AG04449 (cell line): ENCODE measurements at regions not wholly inside any gene's neighbourhood (a gene's known extent, or its start where the extent isn't known, plus 50 kb on each side); places are given as distances from the start of the nearest gene placed in this dataset.

Experiments
- CTCF ChIA-PET: fragments of 350-600 bp; formaldehyde crosslinking; extraction: SDS; loops from one replicate; lab custom pipeline; 2021; ENCODE audit warnings: antibody characterized with exemption; lab: Yijun Ruan, JAX
- POLR2A ChIA-PET: fragments of 400-600, 350-600 bp; formaldehyde crosslinking; extraction: SDS; loops from one replicate; lab custom pipeline; 2020; ENCODE audit warnings: antibody characterized with exemption, inconsistent platforms; lab: Yijun Ruan, JAX
- DNase-seq: peaks from one replicate; pipeline ENCODE4 v3.0.0-alpha.2; 2010; ENCODE audit warnings: low read depth, low spot score
- H3K4me3 ChIP-seq: 2 replicates; pipeline ENCODE4 v1.5.1; 2011; ENCODE audit warnings: low read depth, mild to moderate bottlenecking, control low read depth, low read length
- TF ChIP-seq, protein P1 (sequence below): IDR thresholded peaks from one replicate; pipeline ENCODE4 v1.5.1; 2011; ENCODE audit warnings: mild to moderate bottlenecking, moderate library complexity, low read length, control low read depth, inconsistent platforms; ENCODE audit not compliant: insufficient read depth; ENCODE audit errors: missing control alignments

DNA sequence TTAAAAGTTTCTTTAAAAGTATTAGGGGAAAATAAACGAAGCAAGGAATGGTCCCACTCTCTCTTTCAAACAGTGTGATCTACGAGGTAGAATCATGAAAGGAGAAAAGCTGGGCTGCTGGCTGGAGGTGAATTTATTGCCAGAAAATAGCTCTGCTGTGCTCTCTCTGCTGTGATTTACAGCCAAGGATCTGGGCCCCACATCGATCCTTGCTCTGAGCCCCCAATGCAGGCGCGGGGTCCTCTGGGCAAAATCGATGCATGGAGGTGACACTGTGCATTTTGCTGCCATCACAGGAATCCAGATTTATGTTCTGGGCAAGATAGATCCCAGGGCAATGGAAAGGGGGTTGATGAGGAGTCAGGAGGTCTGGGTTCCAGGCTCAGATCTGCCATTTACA, 91.0 kb upstream of the GPR26 start:
- ChIA-PET CTCF (interaction anchor here (1.0 to 1.4 kb wide), 4 partner anchors 392 to 815 kb away, joined by 3 to 5 read pairs (median 4); no protein-coding TSS in a partner anchor), POLR2A (no interaction called here)
- DNase-seq: no peak
- no peak overlapping the region for H3K4me3 ChIP-seq
- TF ChIP-seq, protein P1, sequence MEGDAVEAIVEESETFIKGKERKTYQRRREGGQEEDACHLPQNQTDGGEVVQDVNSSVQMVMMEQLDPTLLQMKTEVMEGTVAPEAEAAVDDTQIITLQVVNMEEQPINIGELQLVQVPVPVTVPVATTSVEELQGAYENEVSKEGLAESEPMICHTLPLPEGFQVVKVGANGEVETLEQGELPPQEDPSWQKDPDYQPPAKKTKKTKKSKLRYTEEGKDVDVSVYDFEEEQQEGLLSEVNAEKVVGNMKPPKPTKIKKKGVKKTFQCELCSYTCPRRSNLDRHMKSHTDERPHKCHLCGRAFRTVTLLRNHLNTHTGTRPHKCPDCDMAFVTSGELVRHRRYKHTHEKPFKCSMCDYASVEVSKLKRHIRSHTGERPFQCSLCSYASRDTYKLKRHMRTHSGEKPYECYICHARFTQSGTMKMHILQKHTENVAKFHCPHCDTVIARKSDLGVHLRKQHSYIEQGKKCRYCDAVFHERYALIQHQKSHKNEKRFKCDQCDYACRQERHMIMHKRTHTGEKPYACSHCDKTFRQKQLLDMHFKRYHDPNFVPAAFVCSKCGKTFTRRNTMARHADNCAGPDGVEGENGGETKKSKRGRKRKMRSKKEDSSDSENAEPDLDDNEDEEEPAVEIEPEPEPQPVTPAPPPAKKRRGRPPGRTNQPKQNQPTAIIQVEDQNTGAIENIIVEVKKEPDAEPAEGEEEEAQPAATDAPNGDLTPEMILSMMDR: no peak

DNA sequence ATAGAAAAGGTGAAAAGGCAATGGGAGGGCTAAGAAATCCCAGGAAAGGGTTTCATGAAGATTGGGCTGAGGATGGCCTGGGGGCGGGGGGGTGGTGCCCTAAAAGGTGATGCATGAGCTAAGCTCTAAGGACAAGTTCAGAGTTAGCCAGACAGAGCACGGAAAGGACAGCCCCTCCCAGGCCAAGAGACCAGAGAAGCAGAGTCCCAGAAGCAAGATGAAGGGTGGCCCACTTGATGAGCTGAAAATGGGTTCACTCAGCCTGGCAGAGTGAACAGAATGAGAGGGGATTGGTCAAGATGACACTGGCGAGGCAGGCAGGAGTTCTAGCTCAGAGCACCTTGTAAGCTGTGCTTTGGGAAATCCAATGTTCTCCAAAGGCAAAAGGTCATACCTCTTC, 89.4 kb upstream of the GPR26 start:
- no peak overlapping the region for H3K4me3 ChIP-seq
- no peak for DNase-seq
- TF ChIP-seq, protein P1: no peak
- ChIA-PET CTCF (interaction anchor here (1.0 to 1.6 kb wide), 2 partner anchors 391 to 813 kb away, joined by 4 to 5 read pairs; no protein-coding TSS in a partner anchor), POLR2A (no interaction called here)

DNA sequence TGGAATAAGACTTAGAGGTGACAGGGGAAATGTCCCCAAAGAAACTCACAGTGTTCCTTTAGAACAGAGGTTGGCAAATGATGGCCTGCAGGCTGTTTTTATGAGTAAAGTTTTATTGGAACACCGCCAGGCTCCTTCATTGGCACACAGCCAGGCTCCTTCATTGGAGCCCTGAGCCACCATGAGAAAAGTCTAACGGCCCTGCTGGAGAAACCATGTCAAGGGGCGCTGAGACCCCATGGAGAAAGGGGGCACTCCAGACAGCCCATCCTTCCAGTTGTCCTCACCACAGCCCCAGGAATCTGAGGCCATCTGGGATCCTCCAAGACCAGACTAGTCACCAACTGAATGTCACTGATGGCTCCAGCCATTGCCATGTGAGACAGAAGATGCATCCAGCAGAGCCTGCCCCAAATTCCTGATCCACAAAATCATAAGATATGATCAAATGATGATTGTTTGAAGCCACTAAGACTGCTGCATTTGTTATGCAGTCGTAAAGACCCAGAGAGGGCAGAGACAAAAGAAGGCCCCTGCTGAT, 88.2 kb upstream of the GPR26 start:
- TF ChIP-seq, protein P1: no peak
- H3K4me3 ChIP-seq: no peak overlapping the region
- ChIA-PET CTCF (interaction anchor here (12.0 kb wide), 1 partner anchor 387 kb away, joined by 311 read pairs; no protein-coding TSS in a partner anchor), POLR2A (no interaction called here)
- no peak for DNase-seq

DNA sequence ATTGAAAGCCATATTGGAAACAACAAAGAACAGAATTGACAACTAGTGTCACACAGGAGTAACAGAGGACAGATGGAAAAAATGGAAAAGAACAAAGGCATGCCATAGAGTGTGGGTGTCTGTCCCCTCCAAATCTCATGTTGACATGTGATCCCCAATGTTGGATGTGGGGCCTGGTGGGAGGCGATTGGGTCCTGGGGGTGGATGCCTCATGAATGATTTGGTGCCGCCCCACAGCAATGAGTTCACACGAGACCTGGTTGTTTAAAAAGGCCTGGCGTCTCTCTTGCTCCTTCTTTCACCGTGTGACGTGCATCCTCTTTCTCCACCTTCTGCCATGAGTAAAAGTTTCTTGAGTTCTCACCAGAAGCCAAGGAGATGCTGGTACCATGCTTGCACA, 87.4 kb upstream of the GPR26 start:
- H3K4me3 ChIP-seq: no peak overlapping the region
- no peak for DNase-seq
- TF ChIP-seq, protein P1: no peak
- CTCF ChIA-PET: interaction anchor here (12.0 kb wide), 1 partner anchor 386 kb away, joined by 311 read pairs; no protein-coding TSS in a partner anchor
- POLR2A ChIA-PET: no interaction called here

DNA sequence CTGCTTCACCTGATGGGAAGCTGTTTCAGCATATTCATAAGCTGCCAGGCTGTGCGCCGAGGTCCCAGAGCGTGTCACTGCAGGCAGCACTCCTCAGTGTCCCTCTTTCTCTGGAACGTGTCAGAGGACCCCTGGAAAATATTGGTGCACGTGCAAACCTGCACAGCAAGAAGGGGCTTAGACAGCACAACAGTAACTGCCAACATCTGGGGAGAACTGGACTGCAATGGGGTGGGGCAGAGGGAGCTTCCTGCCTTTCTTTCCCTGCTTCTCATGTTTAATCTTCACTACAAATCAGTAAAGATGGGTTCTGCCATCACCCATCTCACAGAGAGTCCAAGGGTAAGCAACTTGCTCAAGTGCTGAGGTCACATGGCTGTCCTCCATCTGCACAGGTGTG, 86.5 kb upstream of the GPR26 start:
- POLR2A ChIA-PET: no interaction called here
- H3K4me3 ChIP-seq: no peak overlapping the region
- TF ChIP-seq, protein P1: no peak
- CTCF ChIA-PET: interaction anchor here (0.7 to 12.0 kb wide), 3 partner anchors 385 to 817 kb away, joined by 3 to 311 read pairs (median 14); no protein-coding TSS in a partner anchor
- no peak for DNase-seq

DNA sequence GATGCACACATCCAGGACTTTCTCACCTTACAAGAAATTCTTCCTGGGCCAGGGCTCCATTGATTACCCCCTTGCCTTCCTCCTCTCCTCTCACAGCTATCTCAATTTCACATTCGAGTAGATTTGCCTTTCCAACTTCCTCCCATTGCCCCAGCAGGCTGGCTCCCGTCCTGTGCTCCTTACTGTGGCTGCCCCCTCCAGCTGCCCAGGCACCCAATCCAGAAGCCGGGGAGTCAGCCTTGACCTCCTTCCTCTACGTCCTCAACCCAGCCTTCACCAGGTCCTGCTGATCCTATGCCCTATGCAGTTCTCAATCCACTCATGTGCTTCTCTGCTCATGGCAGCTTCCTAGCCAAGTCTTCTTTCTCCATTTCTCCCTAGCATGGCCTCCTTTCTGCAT, 85.7 kb upstream of the GPR26 start:
- POLR2A ChIA-PET: no interaction called here

More for the DNA sequence above, 85.7 kb upstream of the GPR26 start:
- H3K4me3 ChIP-seq: no peak overlapping the region
- TF ChIP-seq, protein P1: no peak
- DNase-seq: no peak
- CTCF ChIA-PET: interaction anchor here (0.7 to 12.0 kb wide), 4 partner anchors 9 to 808 kb away, joined by 3 to 311 read pairs (median 9); no protein-coding TSS in a partner anchor
